ENCODE measurements at regions not wholly inside any gene's neighbourhood (a gene's known extent, or its start where the extent isn't known, plus 50 kb on each side); places are given as distances from the start of the nearest gene placed in this dataset.
A peak's percentile ranks its signal among the peaks of the same experiment; 100 is the strongest.

DNA sequence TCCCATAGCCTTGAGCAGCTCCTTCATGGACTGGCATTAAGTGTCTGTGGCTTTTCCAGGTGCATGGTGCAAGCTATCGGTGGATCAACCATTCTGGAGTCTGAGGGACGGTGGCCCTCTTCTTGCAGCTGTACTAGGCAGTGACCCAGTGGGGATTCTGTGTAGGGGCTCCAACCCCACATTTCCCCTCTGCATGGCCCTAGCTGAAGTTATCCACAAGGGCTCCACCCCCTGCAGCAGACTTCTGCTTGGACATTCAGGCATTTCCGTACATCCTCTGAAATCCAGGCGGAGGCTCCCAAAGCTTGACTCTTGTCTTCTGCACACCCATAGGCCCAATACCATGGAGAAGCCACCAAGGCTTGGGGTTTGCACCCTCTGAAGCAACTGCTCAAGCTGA, 89.3 kb upstream of the PGRMC2 start:
- no peak for DNase-seq (ENCODE audit: extremely low spot score, unreplicated experiment)
- TF ChIP-seq, protein P1, sequence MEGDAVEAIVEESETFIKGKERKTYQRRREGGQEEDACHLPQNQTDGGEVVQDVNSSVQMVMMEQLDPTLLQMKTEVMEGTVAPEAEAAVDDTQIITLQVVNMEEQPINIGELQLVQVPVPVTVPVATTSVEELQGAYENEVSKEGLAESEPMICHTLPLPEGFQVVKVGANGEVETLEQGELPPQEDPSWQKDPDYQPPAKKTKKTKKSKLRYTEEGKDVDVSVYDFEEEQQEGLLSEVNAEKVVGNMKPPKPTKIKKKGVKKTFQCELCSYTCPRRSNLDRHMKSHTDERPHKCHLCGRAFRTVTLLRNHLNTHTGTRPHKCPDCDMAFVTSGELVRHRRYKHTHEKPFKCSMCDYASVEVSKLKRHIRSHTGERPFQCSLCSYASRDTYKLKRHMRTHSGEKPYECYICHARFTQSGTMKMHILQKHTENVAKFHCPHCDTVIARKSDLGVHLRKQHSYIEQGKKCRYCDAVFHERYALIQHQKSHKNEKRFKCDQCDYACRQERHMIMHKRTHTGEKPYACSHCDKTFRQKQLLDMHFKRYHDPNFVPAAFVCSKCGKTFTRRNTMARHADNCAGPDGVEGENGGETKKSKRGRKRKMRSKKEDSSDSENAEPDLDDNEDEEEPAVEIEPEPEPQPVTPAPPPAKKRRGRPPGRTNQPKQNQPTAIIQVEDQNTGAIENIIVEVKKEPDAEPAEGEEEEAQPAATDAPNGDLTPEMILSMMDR (IDR thresholded peaks at IDR 0.05) = no peak
- Mint-ChIP-seq H3K9me3 (ENCODE audit: unreplicated experiment) (peaks cover 7% of the 10 kb centered on the region), H3K4me1 (ENCODE audit: unreplicated experiment) (peaks cover 8% of the 10 kb centered on the region), H3K27ac (ENCODE audit: unreplicated experiment) (no peak overlapping the region), H3K36me3 (ENCODE audit: unreplicated experiment) (peaks cover 2% of the 10 kb centered on the region), H3K27me3 (ENCODE audit: unreplicated experiment) (no peaks in the 10 kb centered on the region), H3K4me3 (ENCODE audit: unreplicated experiment) (no peak overlapping the region)

DNA sequence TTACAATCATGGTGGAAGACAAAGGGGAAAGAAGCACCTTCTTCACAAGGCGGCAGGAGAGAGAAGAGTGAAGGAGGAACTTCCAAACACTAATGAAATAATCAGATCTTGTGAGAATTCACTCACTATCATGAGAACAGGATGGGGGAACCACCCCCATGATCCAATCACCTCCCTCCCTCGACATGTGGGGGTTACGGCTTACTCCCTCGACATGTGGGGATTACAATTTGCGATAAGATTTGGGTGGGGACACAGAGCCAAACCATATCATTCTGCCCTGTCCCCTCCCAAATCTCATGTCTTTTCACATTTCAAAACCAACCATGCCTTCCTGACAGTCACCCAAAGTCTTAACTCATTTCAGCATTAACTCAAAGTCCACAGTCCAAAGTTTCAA, 88.7 kb upstream of the PGRMC2 start:
- H3K27ac Mint-ChIP-seq (ENCODE audit: unreplicated experiment) = no peak overlapping the region
- H3K27me3 Mint-ChIP-seq (ENCODE audit: unreplicated experiment) = no peaks in the 10 kb centered on the region
- DNase-seq (ENCODE audit: extremely low spot score, unreplicated experiment) = no peak
- H3K4me1 Mint-ChIP-seq (ENCODE audit: unreplicated experiment) = peaks cover 11% of the 10 kb centered on the region
- peaks cover 7% of the 10 kb centered on the region for H3K9me3 Mint-ChIP-seq (ENCODE audit: unreplicated experiment)
- peaks cover 2% of the 10 kb centered on the region for H3K36me3 Mint-ChIP-seq (ENCODE audit: unreplicated experiment)
- TF ChIP-seq, protein P1 (IDR thresholded peaks at IDR 0.05) = no peak
- H3K4me3 Mint-ChIP-seq (ENCODE audit: unreplicated experiment) = no peak overlapping the region

DNA sequence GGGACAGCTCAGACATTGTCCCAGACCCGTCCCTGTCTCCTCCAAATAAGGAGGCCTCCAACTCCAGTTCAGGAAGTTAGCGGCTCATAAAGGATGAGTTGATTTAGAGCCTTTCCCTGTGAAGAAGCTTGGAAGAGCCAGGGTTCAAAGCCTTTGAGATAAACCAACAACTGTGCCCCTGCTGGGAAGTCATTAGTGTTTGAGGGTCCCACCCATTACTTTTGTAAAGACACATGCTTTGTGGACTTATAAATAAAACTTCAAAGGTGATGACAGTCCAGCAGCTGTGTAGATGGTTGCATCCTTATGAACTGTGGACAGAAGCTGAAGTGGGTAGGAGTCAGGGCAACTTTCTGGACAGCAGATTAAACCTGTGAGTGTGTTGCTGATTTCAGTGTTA, 86.0 kb upstream of the PGRMC2 start:
- peaks cover 9% of the 10 kb centered on the region for H3K4me1 Mint-ChIP-seq (ENCODE audit: unreplicated experiment)
- TF ChIP-seq, protein P1 (IDR thresholded peaks at IDR 0.05) = no peak

DNA sequence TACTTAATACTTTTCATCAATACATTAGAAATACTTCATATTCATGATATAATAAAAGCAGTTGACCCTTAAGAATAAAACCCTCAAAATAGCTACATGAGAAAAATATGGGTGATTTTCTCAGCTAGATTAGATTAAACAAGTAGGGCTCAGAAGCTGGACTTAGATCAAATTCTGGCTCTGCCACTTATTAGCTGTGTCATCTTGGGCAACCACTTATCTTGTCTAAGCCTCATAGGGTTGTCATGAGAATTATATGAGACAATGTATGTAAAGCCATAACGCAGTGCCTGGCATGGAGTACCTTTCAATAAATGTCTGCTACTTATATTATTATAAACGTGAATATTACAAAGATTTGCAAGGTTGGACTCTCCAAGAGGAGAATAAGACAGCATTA, 84.3 kb upstream of the PGRMC2 start:
- Mint-ChIP-seq H3K4me3 (ENCODE audit: unreplicated experiment) (no peak overlapping the region), H3K27me3 (ENCODE audit: unreplicated experiment) (no peaks in the 10 kb centered on the region), H3K9me3 (ENCODE audit: unreplicated experiment) (peaks cover 10% of the 10 kb centered on the region), H3K36me3 (ENCODE audit: unreplicated experiment) (peaks cover 2% of the 10 kb centered on the region), H3K4me1 (ENCODE audit: unreplicated experiment) (peaks cover 9% of the 10 kb centered on the region), H3K27ac (ENCODE audit: unreplicated experiment) (no peak overlapping the region)
- no peak for DNase-seq (ENCODE audit: extremely low spot score, unreplicated experiment)
- TF ChIP-seq, protein P1 (IDR thresholded peaks at IDR 0.05) = no peak

More for the DNA sequence above, 86.0 kb upstream of the PGRMC2 start:
- no peak overlapping the region for H3K4me3 Mint-ChIP-seq (ENCODE audit: unreplicated experiment)
- no peak for DNase-seq (ENCODE audit: extremely low spot score, unreplicated experiment)
- no peaks in the 10 kb centered on the region for H3K27me3 Mint-ChIP-seq (ENCODE audit: unreplicated experiment)
- no peak overlapping the region for H3K27ac Mint-ChIP-seq (ENCODE audit: unreplicated experiment)
- H3K36me3 Mint-ChIP-seq (ENCODE audit: unreplicated experiment) = peaks cover 2% of the 10 kb centered on the region
- peaks cover 7% of the 10 kb centered on the region for H3K9me3 Mint-ChIP-seq (ENCODE audit: unreplicated experiment)

DNA sequence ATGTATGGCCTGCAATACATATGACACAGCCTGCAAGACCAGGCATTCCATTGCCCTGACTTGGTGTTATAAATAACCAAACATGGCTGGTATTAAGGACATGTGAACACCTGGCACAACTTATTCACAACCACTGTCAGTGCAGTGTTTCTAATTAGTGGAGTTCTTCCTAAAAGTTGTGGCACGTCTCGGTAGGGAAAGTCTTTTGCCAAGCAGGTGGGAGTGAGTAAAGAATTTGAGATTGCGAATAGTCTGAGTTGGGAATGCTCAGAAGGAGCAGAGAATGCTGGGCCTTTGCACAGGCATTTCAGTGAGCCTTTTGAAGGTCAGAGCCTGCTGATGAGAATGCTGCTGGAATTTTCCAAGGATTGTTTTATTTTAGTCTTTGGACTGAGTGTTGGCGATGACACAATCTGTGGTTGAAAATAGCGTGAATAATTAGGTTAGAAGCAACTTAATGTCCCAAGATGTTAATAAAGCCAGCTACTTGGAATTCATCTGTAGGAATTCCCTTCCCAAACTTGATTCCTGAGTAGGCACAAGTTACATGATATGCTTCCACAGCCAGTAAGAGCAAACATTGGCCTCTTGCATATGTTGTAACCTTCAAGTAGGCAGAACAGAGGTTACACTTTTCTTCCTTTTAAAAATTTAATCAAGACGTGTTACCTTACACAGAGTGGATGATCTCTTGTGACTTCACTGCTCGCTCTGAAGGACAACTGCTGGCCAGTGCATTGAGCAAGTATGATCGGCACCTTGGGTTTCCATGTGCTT, 83.6 kb upstream of the PGRMC2 start:
- TF ChIP-seq, protein P1 (IDR thresholded peaks at IDR 0.05) = no peak
- Mint-ChIP-seq H3K4me1 (ENCODE audit: unreplicated experiment) (peaks cover 9% of the 10 kb centered on the region), H3K36me3 (ENCODE audit: unreplicated experiment) (peaks cover 2% of the 10 kb centered on the region), H3K27ac (ENCODE audit: unreplicated experiment) (peak overlapping the region; percentile 29), H3K27me3 (ENCODE audit: unreplicated experiment) (no peaks in the 10 kb centered on the region), H3K9me3 (ENCODE audit: unreplicated experiment) (peaks cover 6% of the 10 kb centered on the region), H3K4me3 (ENCODE audit: unreplicated experiment) (no peak overlapping the region)
- no peak for DNase-seq (ENCODE audit: extremely low spot score, unreplicated experiment)
